GM18507 (cell line): ENCODE measurements at regions not wholly inside any gene's neighbourhood (a gene's known extent, or its start where the extent isn't known, plus 50 kb on each side); places are given as distances from the start of the nearest gene placed in this dataset.

ENCODE experiments used
- DNase-seq: peaks from one replicate; pipeline ENCODE4 v3.0.0; 2011; ENCODE audit warnings: low read depth; ENCODE audit not compliant: insufficient read length; ENCODE audit errors: extremely low spot score
- FAIRE-seq: peaks from 2 replicates; lab custom pipeline; 2011; peaks lifted over from hg19 to GRCh38; lab: Jason Lieb, UNC

DNA sequence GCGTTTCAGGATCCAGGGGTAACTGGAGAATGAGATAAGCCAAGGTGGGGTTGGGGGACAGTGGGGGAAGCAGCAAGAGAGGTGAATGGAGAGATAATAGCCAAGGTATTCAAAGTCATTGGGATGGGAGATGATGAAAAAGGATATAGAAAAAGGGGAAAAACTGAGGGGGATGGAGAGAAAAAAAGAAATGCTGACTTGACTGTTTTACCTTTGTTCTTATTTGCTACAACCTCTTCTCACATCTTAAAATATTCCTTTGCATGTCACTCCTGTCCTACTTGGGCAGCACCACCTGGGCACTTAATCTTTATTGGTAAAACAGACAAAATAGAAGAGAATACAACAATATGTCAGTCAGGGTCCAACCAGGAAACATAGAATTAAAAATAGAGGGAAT lies 56.0 kb upstream of the FNDC3A start:
- DNase-seq, result no peak
- no peak for FAIRE-seq

DNA sequence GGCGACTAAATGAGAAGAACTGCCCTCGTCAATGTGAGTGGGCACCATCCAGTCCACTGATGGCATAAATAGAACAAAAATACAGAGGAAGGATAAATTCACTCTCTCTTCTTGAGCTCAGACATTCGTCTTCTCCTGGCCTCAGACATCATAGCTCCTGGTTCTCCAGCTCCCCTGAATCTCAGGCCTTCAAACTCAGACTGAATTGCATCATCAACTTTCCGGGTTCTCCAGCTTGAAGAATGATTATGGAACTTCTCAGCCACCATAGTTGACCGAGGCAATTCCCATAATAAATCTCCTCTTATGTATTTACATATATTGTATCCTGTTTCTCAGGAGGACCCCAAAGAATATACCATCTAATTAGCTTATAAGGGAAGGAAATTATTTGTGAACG lies 55.0 kb upstream of the FNDC3A start:
- FAIRE-seq (no peak), DNase-seq (no peak)

DNA sequence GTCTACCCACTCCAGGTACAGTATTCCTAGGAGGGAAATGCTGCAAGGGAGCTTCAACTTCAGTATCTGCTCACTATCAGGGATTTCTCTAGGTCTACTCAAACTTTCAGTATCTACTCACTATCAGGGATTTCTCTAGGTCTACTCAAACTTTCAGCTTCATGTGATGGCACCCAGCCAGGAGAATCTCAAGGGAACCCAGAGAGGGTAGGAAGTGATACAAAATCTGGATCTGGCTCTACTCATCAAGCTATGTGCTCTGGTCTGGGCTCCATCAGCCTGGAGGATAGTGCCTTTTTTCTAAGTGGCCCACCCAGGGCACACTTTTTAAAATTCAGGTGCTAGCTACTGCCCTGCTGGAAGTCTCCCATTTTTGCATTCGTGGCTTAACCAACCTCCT lies 52.3 kb upstream of the FNDC3A start:
- FAIRE-seq (no peak), DNase-seq (no peak)

DNA sequence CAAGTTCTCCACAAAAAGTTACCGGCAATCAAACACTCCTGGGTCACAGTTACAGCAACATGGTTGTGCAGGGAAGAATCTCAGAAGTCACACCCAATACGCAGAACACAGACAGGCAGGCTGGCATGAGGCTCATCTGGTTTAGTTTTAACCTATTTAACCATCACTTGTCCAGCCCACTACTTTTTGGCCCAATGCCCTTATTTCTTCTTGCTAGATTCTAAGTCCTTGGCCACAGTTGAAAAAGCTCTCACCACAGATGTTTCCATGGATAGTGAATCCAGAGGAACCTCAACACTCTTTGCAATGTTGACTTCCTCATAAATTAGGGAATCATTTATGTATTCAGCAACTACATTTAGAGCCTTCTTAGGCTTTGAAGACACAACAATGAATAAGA lies 50.7 kb upstream of the FNDC3A start:
- FAIRE-seq (no peak), DNase-seq (no peak)
